PC-3 (cell line): ENCODE measurements at regions not wholly inside any gene's neighbourhood (a gene's known extent, or its start where the extent isn't known, plus 50 kb on each side); places are given as distances from the start of the nearest gene placed in this dataset.
"Not testable (repeated sequence)": the region's sequence is repeated elsewhere in the genome, so short reads cannot be mapped to it uniquely, and the experiment has no call there.

Experiments
- EZH2 ChIP-seq: fragments of 300-600 bp; sonication (generic); IDR thresholded peaks from one replicate; pipeline ENCODE4 v1.6.1; 2017; ENCODE audit warnings: antibody characterized with exemption, mild to moderate bottlenecking, low read length; ENCODE audit not compliant: unreplicated experiment
- TF ChIP-seq, protein P1 (sequence below): fragments of 300-600 bp; sonication (generic); conservative IDR thresholded peaks from 2 replicates; pipeline ENCODE4 v1.5.1; 2017; ENCODE audit warnings: antibody characterized with exemption, low read depth, mild to moderate bottlenecking, low read length

DNA sequence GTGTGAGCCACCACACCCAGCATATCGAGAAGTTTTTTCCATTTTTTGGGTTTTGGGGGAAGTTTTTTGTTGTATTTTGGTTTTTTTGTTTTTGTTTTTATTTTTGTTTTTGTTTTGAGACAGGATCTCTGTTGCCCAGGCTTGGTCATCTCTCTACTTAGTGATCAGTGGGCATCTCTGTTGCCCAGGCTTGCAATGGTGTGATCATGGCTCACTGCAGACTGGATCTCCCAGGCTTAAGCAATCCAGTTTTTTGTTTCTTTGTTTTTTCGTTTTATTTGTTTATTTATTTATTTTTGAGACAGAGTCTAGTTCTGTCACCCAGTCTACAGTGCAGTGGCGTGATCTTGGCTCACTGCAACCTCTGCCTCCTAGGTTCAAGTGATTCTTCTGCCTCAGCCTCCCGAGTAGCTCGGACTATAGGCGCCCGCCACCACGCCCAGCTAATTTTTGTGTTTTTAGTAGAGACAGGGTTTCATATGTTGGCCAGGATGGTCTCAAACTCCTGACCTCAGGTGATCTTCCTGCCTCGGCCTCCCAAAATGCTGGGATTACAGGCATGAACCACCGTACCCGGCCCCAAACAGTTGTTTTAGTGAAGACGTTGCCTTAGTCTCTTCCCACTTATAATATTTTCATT is 99.6 kb upstream of the CHD2 start:
- TF ChIP-seq EZH2: not testable (repeated sequence)
- TF ChIP-seq, protein P1, sequence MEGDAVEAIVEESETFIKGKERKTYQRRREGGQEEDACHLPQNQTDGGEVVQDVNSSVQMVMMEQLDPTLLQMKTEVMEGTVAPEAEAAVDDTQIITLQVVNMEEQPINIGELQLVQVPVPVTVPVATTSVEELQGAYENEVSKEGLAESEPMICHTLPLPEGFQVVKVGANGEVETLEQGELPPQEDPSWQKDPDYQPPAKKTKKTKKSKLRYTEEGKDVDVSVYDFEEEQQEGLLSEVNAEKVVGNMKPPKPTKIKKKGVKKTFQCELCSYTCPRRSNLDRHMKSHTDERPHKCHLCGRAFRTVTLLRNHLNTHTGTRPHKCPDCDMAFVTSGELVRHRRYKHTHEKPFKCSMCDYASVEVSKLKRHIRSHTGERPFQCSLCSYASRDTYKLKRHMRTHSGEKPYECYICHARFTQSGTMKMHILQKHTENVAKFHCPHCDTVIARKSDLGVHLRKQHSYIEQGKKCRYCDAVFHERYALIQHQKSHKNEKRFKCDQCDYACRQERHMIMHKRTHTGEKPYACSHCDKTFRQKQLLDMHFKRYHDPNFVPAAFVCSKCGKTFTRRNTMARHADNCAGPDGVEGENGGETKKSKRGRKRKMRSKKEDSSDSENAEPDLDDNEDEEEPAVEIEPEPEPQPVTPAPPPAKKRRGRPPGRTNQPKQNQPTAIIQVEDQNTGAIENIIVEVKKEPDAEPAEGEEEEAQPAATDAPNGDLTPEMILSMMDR: not testable (repeated sequence)
